NCI-H446 treated with DMSO at 0.1 percent for 48 hours (cell line): ENCODE measurements at regions not wholly inside any gene's neighbourhood (a gene's known extent, or its start where the extent isn't known, plus 50 kb on each side); places are given as distances from the start of the nearest gene placed in this dataset.
"Not testable (repeated sequence)": the region's sequence is repeated elsewhere in the genome, so short reads cannot be mapped to it uniquely, and the experiment has no call there.

Source experiments
- DNase-seq: peaks from one replicate; lab custom pipeline; 2025; lab: John Stamatoyannopoulos, UW

DNA sequence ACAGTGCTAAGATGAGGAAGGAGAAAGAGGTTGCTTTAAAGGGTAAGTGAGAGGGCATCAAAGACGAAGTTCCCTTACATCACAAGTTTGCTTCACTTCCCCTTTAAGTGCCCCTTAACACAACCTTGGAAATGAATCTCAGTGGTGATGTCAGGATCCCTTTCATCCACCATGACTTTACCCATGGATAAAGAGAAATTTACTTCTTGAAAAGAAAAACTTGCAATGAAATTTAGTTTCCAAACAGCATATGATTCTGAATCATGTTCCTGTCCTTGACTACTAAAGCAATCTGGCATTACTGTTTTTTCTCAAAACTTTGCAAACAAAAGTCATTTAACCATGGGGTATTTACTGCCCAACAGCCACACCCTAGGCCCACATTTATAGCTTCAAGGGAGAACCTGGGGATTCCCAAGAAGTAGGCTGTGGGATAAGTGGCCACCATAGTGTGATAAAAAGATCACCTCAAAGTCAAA lies 135.9 kb downstream of the ITGB8 start:
- no peak for DNase-seq

DNA sequence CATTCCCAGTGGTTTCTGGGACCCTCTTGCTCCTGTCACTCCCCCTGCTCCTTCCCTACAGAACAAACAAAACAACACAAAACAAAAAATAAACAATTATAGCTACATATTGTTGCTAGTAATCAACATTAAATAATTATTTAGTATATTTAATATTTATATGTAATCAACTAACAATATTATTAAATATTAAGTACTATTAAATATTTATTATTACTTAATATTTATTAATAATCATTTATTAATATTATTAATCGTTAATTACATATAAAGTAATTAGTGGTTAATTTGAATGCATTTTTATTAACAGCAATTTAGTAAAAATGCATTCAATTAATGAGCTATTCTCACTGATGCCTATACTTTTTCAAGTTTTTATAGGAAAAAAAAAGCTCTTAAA lies 139.4 kb downstream of the ITGB8 start:
- no peak for DNase-seq

DNA sequence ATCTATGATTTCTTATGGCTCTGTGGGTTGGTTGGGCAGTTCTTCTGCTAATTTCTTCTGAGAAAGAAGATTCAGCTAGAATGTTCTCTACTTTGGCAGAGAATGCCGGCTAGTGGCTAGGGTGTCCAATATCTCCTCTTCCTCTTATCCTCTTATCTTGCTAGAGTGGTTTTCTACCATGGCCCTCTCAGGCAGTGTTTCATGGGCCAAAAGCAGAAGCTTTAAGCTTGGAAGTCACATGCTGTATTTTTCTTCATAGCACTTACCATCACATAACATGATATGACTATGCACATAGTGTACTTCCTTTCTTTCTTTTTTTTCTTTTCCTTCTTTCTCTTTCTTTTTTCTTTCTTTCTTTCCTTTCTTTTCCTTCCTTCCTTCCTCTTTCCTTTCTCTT lies 140.0 kb downstream of the ITGB8 start:
- DNase-seq, result no peak

DNA sequence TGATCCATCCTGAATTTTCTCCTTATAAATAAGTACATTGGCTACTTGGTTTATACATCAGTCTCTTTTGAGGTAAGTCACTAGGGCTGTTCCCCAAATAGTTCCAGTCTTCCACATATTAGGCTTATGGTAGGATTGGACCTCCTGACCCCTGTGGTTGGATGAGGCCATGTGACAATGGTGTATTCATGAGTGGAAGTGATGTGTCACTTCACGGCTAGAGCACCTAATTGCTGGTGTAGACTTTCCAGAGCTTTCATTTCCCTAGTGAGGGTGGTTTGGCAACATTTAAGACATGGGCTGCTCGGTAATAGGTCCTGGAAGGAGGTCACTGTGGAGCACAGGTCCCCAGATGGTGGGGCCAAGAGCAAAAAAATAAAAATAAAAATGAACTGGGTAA lies 141.2 kb upstream of the ABCB5 start:
- DNase-seq, result no peak

DNA sequence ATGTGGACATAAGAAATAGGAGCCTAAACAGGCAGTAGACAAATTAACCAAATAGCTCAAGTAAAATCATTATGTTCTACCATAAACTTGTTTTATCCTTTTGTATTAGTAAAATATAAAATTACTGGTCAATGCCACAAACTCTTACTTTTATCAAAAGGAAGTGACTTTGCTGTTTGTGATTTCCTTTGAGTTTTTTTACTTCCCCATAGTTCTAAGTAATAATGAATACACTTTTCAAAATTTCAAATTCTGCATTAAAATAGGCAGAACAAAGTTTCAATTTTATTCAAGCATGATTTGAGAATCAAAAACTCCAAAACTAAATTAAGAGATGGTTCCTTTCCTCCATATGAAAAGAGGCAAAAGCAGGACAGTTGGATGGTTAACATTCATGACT lies 139.7 kb upstream of the ABCB5 start:
- DNase-seq, result no peak

DNA sequence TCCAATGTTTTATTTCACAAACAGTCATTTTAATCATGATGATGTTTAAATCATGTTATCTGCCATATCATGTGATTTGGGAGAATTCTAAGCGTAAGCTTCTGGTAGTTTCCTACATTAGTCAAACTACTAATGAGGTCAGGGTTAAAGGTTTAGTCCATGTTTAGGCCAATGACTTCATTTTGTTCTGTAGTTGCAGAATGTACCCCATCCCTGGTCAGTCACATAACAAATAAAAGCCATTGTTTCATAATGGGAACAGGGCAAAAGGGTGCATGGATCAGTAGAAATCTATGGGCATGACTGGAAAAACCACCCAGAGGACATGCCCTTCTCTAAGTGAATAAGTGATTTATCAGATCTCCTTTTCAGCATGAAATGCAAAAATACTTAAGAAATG lies 138.4 kb upstream of the ABCB5 start:
- DNase-seq, result no peak

DNA sequence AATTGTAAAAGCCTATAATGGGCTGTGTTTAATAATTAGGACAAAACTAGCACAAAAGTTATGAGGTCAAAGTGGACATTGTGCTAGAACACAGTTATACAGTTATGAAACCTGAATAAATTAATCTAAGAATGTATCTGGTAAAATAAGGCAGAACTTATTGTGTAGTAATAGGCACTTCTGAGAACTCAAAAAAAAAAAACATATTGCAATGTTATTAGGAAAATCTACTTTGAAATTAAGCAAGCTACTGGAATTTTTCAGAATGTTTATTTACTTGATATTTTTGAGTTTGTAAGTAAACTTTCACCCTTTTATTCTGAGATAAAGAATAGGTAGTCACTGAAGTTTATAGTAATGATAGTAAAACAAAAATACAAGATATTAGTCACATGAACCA lies 135.8 kb upstream of the ABCB5 start:
- DNase-seq, result no peak

DNA sequence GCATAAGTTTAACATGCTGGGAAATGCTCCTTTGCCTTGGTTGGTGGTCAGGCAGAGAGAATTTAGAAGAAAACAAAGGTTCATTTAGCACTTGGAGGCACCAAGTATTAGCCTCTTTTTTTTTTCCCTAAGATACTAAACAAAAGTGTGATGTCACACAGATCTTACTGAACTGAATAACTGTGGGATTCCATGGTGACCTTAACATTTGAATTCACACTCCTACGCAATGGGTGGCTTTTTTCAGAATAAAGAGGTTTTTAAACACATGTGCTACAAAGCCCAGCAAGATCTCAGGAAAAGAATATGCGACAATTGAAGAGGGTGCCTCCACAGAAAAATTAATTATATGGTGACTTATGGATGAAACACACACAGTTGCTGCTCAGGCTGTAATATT lies 133.4 kb upstream of the ABCB5 start:
- no peak for DNase-seq

DNA sequence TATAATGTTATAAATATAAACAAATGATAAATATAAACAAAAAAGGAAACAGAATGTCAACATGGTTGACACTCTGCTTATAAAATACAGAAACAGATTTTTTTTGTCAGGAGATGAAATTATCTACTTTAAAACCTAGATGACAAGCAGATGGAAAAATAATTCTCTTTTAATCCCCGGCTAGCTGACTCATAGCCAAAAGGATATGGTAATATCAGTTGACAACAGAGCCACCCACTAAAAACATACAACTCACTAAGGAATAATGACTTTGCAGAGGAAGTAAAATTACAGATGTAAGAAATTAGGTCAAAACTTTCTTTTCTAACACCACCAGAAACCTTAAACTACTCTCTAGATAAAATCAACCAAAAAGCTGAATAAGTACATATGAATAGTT lies 131.1 kb upstream of the ABCB5 start:
- no peak for DNase-seq

DNA sequence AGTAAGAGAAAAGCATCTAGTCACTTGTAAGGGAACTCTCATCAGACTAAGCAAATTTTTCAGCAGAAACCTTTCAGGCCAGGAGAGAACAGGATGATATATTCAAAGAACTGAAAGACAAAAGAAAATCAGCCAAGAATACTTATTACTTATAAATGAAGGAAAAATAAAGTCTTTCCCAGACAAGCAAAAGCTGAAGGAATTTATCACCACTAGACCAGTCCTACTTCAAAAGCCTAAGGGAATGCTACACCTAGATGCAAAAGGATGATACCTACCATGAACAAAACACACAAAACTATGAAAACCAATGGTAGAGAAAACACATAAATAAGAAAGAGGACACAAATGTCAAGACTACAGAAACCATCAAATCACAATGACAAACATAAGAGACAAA lies 126.6 kb upstream of the ABCB5 start:
- DNase-seq, result no peak

DNA sequence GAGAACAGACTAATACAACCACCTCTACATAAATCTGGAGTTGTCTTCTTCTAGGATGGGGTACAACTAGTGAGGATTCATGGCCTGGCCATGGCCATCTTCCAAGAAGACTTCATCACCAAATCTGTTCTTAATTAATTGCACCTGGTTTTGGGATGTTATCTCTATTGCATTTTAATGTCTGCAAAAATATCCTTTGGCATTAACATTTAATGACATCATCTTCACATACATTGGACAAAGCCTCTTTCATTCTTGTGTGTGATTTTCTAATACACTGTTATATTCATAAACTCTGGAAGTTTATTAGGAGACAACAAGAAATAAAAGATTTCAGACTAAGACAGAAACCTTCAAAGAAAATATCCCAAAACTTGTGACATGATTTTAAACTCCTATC lies 124.2 kb upstream of the ABCB5 start:
- DNase-seq, result no peak

DNA sequence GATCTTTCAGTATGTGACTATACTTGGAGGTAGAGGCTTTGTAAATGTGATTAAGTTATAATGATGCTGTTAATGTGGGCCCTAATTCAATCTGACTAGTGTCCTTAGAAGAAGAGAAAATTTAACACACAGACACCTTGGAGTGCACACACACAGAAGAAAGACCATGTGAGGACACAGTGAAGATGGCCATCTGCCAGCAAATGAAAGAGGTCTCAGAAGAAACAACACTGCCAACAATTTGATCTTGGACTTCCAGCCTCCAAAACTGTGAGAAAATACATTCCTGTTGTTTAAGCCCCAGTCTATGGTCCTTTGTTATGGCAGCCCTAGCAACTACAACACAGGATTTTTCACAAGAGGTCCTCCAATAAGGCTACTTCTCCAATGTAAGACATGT lies 120.9 kb upstream of the ABCB5 start:
- no peak for DNase-seq

DNA sequence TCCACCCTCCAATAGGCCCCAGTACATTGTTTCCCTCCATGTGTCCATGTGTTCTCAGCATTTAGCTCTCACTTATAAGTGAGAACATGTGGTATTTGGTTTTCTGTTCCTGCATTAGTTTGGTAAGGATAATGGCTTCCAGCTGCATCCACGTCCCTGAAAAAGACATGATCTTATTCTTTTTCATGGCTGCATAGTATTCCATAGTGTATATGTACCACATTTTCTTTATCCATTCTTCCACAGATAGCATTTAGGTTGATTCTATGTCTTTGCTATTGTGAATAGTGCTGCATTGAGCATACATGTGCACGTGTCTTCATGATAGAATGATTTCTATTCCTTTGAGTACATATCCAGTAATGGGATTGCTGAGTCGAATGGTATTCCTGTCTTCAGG lies 114.0 kb upstream of the ABCB5 start:
- not testable (repeated sequence) for DNase-seq

DNA sequence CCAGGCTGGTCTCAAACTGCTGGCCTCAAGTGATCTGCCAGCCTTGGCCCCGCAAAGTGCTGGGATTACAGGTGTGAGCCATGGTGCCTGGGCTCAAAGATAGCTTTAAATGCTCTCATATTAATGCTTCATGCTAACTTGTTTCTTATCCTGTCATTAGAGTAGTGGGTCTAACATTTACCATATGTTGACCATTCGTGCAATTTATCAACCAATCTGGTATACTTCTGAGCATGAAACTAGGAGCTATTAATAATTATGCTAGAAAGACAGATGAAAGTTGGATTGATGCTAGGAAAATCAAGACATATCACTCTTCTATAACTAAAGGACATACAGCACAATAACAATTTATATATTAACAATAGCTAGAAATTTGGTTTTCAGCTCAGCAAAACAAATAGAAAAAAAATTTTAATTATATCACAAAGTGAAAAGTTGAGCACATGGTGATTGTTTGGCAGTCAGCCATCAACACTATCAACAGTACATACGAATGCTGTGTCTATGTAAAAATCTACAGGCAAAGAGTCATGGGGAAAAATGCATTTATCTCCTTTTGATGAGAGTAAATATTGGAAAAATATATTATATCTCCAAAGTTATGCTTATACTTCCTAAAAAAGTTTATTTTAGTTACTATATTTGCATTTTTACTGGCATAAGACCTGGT lies 112.1 kb upstream of the ABCB5 start:
- DNase-seq, result peak; percentile 52

DNA sequence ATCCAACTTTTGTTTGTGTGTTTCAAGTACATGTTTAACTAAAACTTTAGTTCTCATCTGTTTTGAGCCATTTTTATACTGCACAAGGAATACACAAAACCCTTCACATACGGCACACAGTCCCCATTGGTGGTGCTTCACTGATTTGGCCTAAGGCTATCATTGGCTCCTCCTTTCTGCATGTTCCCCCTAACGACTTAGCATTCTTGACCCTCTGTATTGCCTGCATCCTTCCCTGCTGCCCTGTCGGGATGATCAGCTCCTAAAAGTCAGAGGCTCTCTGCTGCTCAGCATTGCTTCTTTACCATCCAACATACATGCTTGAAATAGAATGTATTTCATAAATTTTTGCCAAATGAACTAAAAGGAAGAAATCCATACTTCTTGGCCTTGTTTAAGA lies 111.4 kb upstream of the ABCB5 start:
- no peak for DNase-seq

DNA sequence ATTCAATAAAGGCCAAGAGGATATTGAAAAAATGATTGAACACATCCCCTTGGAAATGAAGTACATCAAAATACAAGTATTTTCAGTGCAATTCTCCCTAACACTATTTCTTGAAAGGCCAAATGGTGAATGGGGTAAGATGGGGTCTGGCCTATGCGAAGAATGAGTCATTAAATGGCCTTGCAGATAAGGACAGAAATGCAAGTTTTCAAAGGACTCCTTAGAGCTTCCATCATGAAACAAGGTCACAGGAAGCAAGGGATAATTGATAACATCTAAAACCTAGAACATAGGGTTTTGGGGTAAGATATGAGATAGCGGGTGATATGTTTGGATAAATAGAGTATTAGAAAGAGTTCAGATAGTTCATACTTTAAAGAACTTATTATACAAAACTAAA lies 109.3 kb upstream of the ABCB5 start:
- no peak for DNase-seq

DNA sequence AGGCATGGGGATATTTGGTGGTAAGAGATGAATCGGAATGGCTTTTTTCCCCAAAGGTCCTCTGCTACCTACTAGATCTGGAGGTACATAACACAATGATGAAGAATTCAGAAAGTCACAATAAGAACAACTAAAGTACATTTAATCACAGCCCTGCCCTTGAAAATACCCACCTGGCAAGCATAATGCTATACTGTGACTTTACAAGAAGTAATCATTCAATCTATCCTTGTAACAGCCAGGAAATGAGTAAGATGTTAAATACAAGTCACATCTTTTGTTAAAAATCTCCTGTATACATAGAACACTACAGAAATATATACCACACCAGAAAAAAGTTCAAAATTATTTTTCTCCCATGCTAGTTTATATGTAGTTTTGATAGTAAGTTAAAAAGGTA lies 108.3 kb upstream of the ABCB5 start:
- DNase-seq, result no peak

DNA sequence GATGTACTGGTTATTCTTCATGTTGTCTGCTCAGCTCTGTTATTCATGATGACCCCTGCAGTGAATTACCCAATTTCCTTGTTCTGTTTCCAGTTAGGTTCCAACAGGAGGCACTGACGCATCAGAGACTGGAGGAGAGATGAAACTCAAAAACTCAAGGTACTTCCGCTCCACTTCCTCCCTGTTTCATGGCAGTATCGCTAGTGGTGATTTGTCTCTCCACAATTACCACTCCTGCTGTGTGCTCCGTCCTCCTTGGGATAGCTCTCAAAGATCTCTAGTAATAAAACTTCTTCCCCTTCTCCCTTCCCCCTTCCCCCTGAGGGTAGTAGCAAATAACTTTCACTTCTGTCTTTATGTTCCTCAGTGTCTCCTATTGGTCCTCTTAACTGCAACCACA lies 107.4 kb upstream of the ABCB5 start:
- no peak for DNase-seq

DNA sequence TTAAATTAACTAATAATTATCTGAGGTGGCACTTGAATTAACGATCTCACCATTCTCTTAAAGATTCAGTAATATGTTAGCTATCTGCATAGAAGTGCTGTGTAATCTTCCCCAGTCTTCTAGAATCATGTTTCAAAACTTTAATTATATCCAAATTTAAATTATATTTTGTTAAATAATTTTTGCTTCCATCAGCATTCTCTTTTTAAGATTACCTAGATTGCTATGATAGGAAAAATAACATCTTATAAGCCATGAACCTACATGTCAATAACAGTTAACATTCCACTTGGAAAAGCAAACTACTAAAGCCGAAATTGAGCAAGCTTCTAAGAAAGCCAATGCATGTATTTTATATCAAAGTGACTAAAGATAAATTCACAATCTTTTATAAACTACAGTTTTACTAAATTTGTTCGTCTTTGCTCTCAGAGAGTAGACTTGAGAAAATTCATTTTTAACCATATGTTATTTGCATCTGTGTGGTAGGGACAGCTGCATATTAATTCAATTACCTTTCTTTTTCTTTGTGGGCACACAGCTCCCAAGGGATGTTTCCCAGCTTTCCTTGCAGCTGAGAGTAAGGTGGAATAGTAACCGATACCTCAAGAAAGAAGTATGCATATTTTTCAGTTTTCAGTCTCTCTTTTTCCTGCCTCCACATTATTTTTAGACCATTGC lies 105.4 kb upstream of the ABCB5 start:
- peak; percentile 13 for DNase-seq

DNA sequence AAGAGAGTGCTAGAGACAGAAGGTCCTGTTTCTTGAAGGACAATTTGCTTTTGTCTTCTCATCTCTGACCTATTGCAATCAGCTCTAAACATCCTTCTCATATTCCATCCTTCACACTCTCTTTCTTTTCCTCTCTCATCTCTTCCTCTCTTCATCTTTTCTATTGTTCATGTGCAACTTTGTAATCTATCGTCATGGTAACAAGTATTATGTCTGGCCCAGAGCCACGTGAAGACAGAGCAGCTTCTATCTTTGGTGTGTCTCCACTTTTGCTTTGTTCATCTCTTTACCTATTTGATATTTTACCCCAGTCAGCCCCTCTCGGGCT lies 104.9 kb upstream of the ABCB5 start:
- no peak for DNase-seq

DNA sequence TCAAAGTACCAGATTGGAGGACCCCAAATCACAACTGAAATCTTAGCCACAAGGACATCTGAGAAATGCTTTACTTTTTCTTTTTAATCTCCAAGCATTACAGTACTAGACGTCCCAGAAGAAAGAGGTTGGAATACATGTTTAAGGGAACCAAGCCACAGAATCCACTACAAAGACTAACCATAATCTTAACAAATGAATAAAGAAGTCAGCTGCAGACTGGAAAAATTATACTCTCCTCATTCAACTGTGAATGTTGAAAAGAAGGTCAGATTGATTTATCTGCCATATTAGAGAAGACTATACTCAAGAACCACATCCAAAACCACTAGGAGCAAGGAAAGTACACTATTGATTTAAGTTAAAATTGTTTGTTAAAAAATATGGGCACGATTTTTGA lies 102.1 kb upstream of the ABCB5 start:
- no peak for DNase-seq

DNA sequence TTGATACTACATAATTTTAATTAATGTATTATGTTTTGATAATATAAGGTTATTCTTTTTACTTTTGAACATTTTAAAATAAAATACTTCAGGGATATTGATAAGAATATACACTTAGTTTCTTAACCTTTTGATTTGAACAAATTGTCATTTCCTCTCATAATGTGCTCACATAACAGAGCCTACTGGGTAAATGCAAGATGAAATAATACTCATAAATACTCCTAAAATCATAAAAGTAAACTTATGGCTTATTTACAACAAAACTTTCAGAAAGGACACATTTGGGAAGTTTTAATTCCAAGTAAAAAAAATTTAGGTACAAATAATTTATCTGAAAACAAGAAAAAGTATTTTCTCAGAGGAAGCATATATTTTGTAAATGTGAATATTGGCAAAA lies 101.6 kb upstream of the ABCB5 start:
- DNase-seq, result no peak

DNA sequence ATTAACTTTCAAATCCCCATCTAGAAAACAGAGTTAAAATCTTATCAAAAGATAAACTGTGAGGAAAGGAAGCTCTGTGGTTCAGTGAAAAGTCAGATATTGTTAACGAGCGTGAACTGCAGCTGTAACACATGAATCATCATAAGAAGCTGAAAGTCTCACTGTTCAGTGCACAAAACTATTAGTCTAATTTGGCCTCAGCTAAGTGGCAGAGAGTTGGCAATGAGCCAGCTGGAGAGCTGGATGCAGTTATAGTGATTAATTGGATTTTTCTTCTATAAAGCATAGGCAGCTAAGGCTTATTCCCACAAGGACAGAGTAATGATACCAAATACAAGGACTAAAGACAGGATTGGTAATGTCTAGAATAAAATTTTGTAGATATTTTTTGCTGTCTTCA lies 101.1 kb upstream of the ABCB5 start:
- peak; percentile 99 for DNase-seq

DNA sequence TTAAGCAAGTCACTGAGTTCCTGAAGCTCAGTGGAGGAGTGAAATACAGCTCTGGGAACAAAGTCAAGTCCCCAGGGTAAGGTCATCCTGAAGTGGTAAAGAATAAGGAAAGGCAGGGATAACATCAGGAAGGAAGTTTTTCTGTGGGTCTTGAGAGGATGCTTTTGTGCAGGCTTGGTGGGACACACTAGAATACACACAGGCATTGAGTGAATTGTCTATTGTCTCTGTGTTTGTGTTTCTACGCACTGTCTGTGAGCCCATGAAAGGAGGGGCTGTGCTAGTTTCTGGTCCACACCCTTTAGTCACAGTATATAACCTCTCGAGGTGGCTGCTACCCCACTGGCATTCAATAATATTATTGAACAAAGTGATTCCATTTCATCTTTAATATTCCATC lies 95.8 kb upstream of the ABCB5 start:
- DNase-seq, result no peak
